Naive thymus-derived CD4-positive, alpha-beta T cell (primary cell): ENCODE measurements at regions not wholly inside any gene's neighbourhood (a gene's known extent, or its start where the extent isn't known, plus 50 kb on each side); places are given as distances from the start of the nearest gene placed in this dataset.
A peak's percentile ranks its signal among the peaks of the same experiment; 100 is the strongest.
"Not testable (repeated sequence)": the region's sequence is repeated elsewhere in the genome, so short reads cannot be mapped to it uniquely, and the experiment has no call there.

Experiments used
- ATAC-seq: fragments of 150-1000 bp; cut with Tn5 transposase; 2 replicates; pipeline ENCODE4 v1.10.0; 2021; ENCODE audit warnings: mild to moderate bottlenecking, moderate library complexity
- CTCF ChIA-PET: fragments of 350-600 bp; sonication (Branson Sonifier 250); formaldehyde crosslinking; loops from one replicate; lab custom pipeline; 2021; ENCODE audit warnings: antibody characterized with exemption; lab: Charles Lee
- POLR2A ChIA-PET: fragments of 350-600 bp; sonication (Branson Sonifier 250); formaldehyde crosslinking; loops from one replicate; lab custom pipeline; 2021; ENCODE audit warnings: antibody characterized with exemption, inconsistent platforms; lab: Charles Lee
- DNase-seq, 9 donors: peaks; one replicate each; pipeline versions ENCODE4 v3.0.0 to v3.0.0-alpha.2; 2020 to 2022; ENCODE audit warnings: mixed read lengths in 1 of 9
- H3K27ac ChIP-seq: one replicate; pipeline ENCODE4 v1.7.0; 2013; ENCODE audit warnings: mild to moderate bottlenecking, low read depth, low read length, moderate library complexity
- H3K27me3 ChIP-seq, 2 donors: one replicate each; pipeline ENCODE4 v1.7.0; 2013; ENCODE audit warnings: low read length in 2 of 2, mild to moderate bottlenecking in 2 of 2, moderate library complexity in 2 of 2; ENCODE audit not compliant: control insufficient read depth in 2 of 2, insufficient read depth in 2 of 2
- H3K36me3 ChIP-seq, 3 experiments: 1 replicate in 2 of 3; 2 replicates in 1 of 3; pipeline ENCODE4 v1.7.0; 2013; ENCODE audit warnings: low read length in 3 of 3, mild to moderate bottlenecking in 3 of 3, moderate library complexity in 1 of 3; ENCODE audit not compliant: insufficient read depth in 3 of 3, control insufficient read depth in 2 of 3
- H3K4me1 ChIP-seq, 2 donors: one replicate each; pipeline ENCODE4 v1.7.0; 2013; ENCODE audit warnings: low read length in 2 of 2, mild to moderate bottlenecking in 2 of 2, moderate library complexity in 1 of 2; ENCODE audit not compliant: control insufficient read depth in 2 of 2, insufficient read depth in 2 of 2
- H3K4me3 ChIP-seq: 2 replicates; pipeline ENCODE4 v1.7.0; 2013; ENCODE audit warnings: mild to moderate bottlenecking, low read length
- H3K9me3 ChIP-seq, 3 experiments: 1 replicate in 2 of 3; 2 replicates in 1 of 3; pipeline ENCODE4 v1.7.0; 2013; ENCODE audit warnings: low read length in 3 of 3; ENCODE audit not compliant: control insufficient read depth in 2 of 3
- H3K27ac Mint-ChIP-seq, 9 donors: one replicate each; pipeline ENCODE4 v1.8.0; 2020 to 2022; ENCODE audit warnings: mixed read lengths in 9 of 9, mild to moderate bottlenecking in 8 of 9, moderate library complexity in 5 of 9, inconsistent platforms in 2 of 9
- H3K27me3 Mint-ChIP-seq, 5 donors: one replicate each; pipeline ENCODE4 v1.8.0; 2021 to 2022; ENCODE audit warnings: mixed read lengths in 5 of 5, mild to moderate bottlenecking in 1 of 5
- H3K36me3 Mint-ChIP-seq, 5 donors: one replicate each; pipeline ENCODE4 v1.8.0; 2020 to 2022; ENCODE audit warnings: mixed read lengths in 5 of 5, mild to moderate bottlenecking in 3 of 5, inconsistent platforms in 1 of 5
- H3K4me1 Mint-ChIP-seq, 7 donors: one replicate each; pipeline ENCODE4 v1.8.0; 2020 to 2022; ENCODE audit warnings: mixed read lengths in 7 of 7, mild to moderate bottlenecking in 3 of 7, inconsistent platforms in 1 of 7
- H3K4me3 Mint-ChIP-seq, 10 donors: one replicate each; pipeline ENCODE4 v1.8.0; 2020 to 2022; ENCODE audit warnings: mild to moderate bottlenecking in 10 of 10, mixed read lengths in 10 of 10, moderate library complexity in 6 of 10, inconsistent platforms in 2 of 10
- H3K9me3 Mint-ChIP-seq, 11 donors: one replicate each; pipeline ENCODE4 v1.8.0; 2020 to 2022; ENCODE audit warnings: mixed read lengths in 11 of 11, mild to moderate bottlenecking in 4 of 11, inconsistent platforms in 1 of 11, moderate library complexity in 1 of 11
- intact Hi-C, 2 donors: fragments of 100-400 bp; cut with micrococcal nuclease; formaldehyde crosslinking; loops; one replicate each; pipeline ENCODE4 v1.15.1; 2023

DNA sequence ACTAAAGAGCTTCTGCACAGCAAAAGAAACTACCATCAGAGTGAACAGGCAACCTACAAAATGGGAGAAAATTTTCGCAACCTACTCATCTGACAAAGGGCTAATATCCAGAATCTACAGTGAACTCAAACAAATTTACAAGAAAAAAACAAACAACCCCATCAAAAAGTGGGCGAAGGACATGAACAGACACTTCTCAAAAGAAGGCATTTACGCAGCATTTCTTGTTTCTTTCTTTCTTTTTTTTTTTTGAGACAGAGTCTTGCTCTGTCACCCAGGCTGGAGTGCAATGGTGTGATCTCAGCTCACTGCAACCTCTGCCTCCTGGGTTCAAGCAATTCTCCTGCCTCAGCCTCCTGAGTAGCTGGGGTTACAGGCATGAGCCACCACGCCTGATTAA, 138.2 kb downstream of the IER5 start:
- H3K4me3 Mint-ChIP-seq, H3K9me3 ChIP-seq, H3K27me3 ChIP-seq, H3K4me1 Mint-ChIP-seq, ATAC-seq, H3K27ac ChIP-seq, H3K27me3 Mint-ChIP-seq, intact Hi-C loops, CTCF ChIA-PET, DNase-seq, H3K4me3 ChIP-seq, H3K4me1 ChIP-seq, H3K27ac Mint-ChIP-seq, H3K36me3 ChIP-seq: not testable (repeated sequence)
- Mint-ChIP-seq H3K9me3 (peaks cover 4 to 37% (median 10%) of the 10 kb centered on the region in 11 donors), H3K36me3 (peaks cover 0 to 11% (median 4%) of the 10 kb centered on the region in 5 donors)
- POLR2A ChIA-PET, result interaction anchor here (0.7 kb wide), 1 partner anchor 25 kb away, joined by 3 read pairs; no protein-coding TSS in a partner anchor

DNA sequence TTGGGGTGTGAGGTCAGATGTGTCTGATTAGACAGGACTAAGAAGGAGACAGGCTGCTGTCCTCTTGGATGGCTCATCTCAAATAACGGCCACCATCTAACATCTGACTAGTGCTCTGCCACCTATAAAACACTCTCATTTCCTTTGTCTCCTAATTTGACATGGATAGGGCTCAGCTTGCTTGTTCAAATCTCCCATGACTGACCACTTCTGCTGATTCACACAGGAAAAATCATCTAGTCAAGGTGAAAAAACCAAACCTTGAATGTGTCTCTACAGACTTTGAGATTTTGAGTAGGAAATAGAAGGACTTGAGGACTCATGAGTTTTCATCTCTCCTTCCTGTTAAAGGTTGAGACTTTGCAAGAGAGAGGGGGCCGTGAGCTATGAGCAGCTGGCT, 150.6 kb downstream of the IER5 start:
- peaks cover 0 to 4% (median 0%) of the 10 kb centered on the region in 11 donors for H3K9me3 Mint-ChIP-seq
- no peak overlapping the region for H3K4me3 Mint-ChIP-seq
- Histone ChIP-seq H3K27me3 (no peaks in the 10 kb centered on the region), H3K36me3 (no peaks in the 10 kb centered on the region), H3K27ac (no peak overlapping the region), H3K4me1 (no peaks in the 10 kb centered on the region), H3K4me3 (no peak overlapping the region), H3K9me3 (no peaks in the 10 kb centered on the region)
- DNase-seq, result no peak
- peaks cover 0 to 5% (median 0%) of the 10 kb centered on the region in 5 donors for H3K36me3 Mint-ChIP-seq
- ChIA-PET POLR2A (no interaction called here), CTCF (interaction anchor here (0.6 kb wide), 1 partner anchor 60 kb away, joined by 4 read pairs; no protein-coding TSS in a partner anchor)
- no peak overlapping the region for H3K27ac Mint-ChIP-seq
- peaks cover 0 to 5% (median 0%) of the 10 kb centered on the region in 5 donors for H3K27me3 Mint-ChIP-seq
- no peak for ATAC-seq
- H3K4me1 Mint-ChIP-seq, result no peaks in the 10 kb centered on the region
- intact Hi-C loops, result no loop called here

DNA sequence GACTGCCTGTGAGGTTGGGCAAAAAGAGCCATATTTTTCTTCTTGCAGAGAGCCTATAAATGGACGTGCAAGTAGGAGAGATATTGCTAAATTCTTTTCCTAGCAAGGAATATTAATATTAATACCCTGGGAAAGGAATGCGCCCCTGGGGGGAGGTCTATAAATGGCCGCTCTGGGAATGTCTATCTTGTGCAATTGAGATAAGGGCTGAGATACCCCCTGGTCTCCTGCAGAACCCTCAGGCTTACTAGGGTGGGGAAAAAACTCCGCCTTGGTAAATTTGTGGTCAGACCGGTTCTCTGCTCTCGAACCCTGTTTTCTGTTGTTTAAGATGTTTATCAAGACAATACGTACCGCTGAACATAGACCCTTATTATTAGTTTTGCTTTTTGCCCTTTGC, 157.8 kb downstream of the IER5 start:
- H3K27ac ChIP-seq, CTCF ChIA-PET, H3K4me1 ChIP-seq, POLR2A ChIA-PET, H3K4me3 ChIP-seq, H3K36me3 ChIP-seq, H3K27me3 ChIP-seq, DNase-seq, H3K27me3 Mint-ChIP-seq, H3K27ac Mint-ChIP-seq, H3K4me1 Mint-ChIP-seq, H3K9me3 ChIP-seq, intact Hi-C loops, ATAC-seq: not testable (repeated sequence)
- Mint-ChIP-seq H3K4me3 (peak overlapping the region in 1 of 10 donors; percentile 6), H3K36me3 (peaks cover 2 to 20% (median 14%) of the 10 kb centered on the region in 5 donors), H3K9me3 (peaks cover 11 to 36% (median 15%) of the 10 kb centered on the region in 11 donors)

DNA sequence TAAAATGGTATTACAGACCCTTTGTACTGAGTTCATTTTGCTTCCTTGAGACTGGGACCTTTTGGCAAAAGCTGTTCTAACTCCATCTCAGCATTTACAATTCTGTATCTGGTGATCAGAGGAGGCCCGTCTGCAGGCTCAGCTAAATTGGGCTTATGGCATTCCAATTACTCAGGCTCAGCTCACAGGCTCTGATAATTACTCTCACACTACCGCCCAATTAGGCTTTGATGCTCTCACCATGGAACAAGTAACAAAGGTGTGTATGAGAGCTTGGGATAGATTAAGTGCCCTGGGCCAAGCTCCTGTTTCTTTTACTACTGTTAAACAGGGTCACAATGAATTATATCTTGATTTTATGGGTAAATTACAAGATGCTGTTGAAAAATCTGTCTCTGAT, 159.9 kb downstream of the IER5 start:
- H3K4me1 Mint-ChIP-seq, POLR2A ChIA-PET, H3K4me1 ChIP-seq, H3K27ac Mint-ChIP-seq, CTCF ChIA-PET, H3K27ac ChIP-seq, ATAC-seq, H3K36me3 ChIP-seq, DNase-seq, H3K9me3 ChIP-seq, intact Hi-C loops, H3K27me3 Mint-ChIP-seq, H3K4me3 ChIP-seq, H3K27me3 ChIP-seq, H3K4me3 Mint-ChIP-seq: not testable (repeated sequence)
- peaks cover 2 to 20% (median 14%) of the 10 kb centered on the region in 5 donors for H3K36me3 Mint-ChIP-seq
- H3K9me3 Mint-ChIP-seq, result peaks cover 11 to 36% (median 15%) of the 10 kb centered on the region in 11 donors

DNA sequence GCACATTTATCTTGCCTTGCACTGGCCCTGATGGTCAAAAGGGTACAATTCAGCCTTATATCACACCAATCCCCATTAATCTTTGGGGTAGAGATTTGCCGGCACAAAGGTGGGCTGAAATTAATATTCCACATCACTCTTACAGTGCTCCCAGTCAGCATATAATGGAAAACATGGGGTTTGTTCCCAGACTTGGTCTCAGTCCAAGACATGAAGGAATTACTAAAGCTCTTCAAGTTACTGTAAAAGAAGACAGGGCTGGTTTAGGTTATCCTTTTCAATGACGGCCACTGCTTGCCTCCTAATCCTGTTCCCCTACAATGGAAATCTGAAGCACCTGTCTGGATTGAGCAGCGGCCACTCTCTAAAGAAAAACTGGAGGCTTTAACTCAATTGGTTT, 160.7 kb downstream of the IER5 start:
- no peaks in the 10 kb centered on the region for H3K4me1 ChIP-seq
- intact Hi-C loops, result no loop called here

DNA sequence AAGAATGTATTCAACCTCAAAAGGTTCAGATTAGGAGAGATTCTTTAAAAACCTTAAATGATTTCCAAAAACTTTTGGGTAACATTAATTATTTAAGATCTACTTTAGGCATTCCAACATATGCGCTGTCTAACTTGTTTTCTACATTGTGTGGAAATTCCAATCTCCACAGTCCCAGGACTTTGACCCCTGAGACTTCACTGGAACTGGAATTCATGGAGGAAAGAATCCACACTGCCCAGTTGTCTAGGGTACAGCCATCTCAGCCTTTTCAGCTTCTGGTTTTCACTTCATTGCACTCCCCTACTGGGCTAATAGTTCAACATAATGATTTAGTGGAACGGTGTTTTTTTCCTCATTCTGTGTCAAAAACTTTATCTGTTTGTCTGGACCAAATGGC, 161.5 kb downstream of the IER5 start:
- Mint-ChIP-seq H3K9me3 (peaks cover 14 to 51% (median 18%) of the 10 kb centered on the region in 11 donors), H3K4me3 (no peak overlapping the region), H3K27me3 (no peaks in the 10 kb centered on the region), H3K27ac (no peak overlapping the region), H3K36me3 (peaks cover 2 to 18% (median 16%) of the 10 kb centered on the region in 5 donors), H3K4me1 (no peaks in the 10 kb centered on the region)
- ChIA-PET POLR2A (no interaction called here), CTCF (no interaction called here)
- peaks cover 0 to 6% (median 0%) of the 10 kb centered on the region in 3 experiments for H3K9me3 ChIP-seq
- H3K4me1 ChIP-seq, result no peaks in the 10 kb centered on the region
- intact Hi-C loops, result no loop called here
- ATAC-seq (no peak), DNase-seq (no peak)
- H3K4me3 ChIP-seq, result no peak overlapping the region
- no peaks in the 10 kb centered on the region for H3K27me3 ChIP-seq
- no peaks in the 10 kb centered on the region for H3K36me3 ChIP-seq
- no peak overlapping the region for H3K27ac ChIP-seq

More for the DNA sequence above, 160.7 kb downstream of the IER5 start:
- Mint-ChIP-seq H3K4me1 (no peaks in the 10 kb centered on the region), H3K9me3 (peaks cover 12 to 42% (median 19%) of the 10 kb centered on the region in 11 donors), H3K27ac (no peak overlapping the region), H3K4me3 (no peak overlapping the region), H3K27me3 (no peaks in the 10 kb centered on the region), H3K36me3 (peaks cover 2 to 18% (median 14%) of the 10 kb centered on the region in 5 donors)
- POLR2A ChIA-PET, result interaction anchor here (0.6 kb wide), 1 partner anchor 8 kb away, joined by 3 read pairs; no protein-coding TSS in a partner anchor
- ATAC-seq, result no peak
- Histone ChIP-seq H3K9me3 (peaks cover 0 to 6% (median 0%) of the 10 kb centered on the region in 3 experiments), H3K4me3 (no peak overlapping the region), H3K27me3 (no peaks in the 10 kb centered on the region), H3K27ac (no peak overlapping the region), H3K36me3 (no peaks in the 10 kb centered on the region)
- DNase-seq, result no peak
- CTCF ChIA-PET, result interaction anchor here (0.6 kb wide), 1 partner anchor 20 kb away, joined by 7 read pairs; no protein-coding TSS in a partner anchor
